H1 (cell line): ENCODE measurements at regions not wholly inside any gene's neighbourhood (a gene's known extent, or its start where the extent isn't known, plus 50 kb on each side); places are given as distances from the start of the nearest gene placed in this dataset.

Experiments
- CTCF ChIA-PET: fragments of 300-600 bp; sonication (Branson Sonifier 250); formaldehyde crosslinking; loops from one replicate; lab custom pipeline; 2021; ENCODE audit not compliant: partially characterized antibody; lab: Charles Lee
- POLR2A ChIA-PET: fragments of 300-600 bp; sonication (Branson Sonifier 250); formaldehyde crosslinking; loops from one replicate; lab custom pipeline; 2021; ENCODE audit warnings: inconsistent platforms; ENCODE audit not compliant: partially characterized antibody; lab: Charles Lee
- DNase-seq, 2 experiments: peaks; one replicate each; pipeline versions ENCODE4 v3.0.0 to v3.0.0-alpha.2; 2010 to 2022; ENCODE audit warnings: low spot score in 2 of 2, low read depth in 1 of 2, mixed read lengths in 1 of 2
- FAIRE-seq: peaks from 2 replicates; lab custom pipeline; 2011; peaks lifted over from hg19 to GRCh38; lab: Jason Lieb, UNC
- H2AFZ ChIP-seq: 2 replicates; pipeline ENCODE4 v1.8.1; 2012; ENCODE audit warnings: low read length, inconsistent platforms
- H2AK5ac ChIP-seq: 2 replicates; pipeline ENCODE4 v1.6.1; 2013; ENCODE audit warnings: low read depth, low read length
- H2BK120ac ChIP-seq: replicated peaks from 2 replicates; pipeline ENCODE3; 2013; ENCODE audit warnings: low read depth, low read length, inconsistent platforms
- H2BK12ac ChIP-seq: 2 replicates; pipeline ENCODE4 v1.6.1; 2013; ENCODE audit warnings: low read depth, low read length
- H2BK15ac ChIP-seq: 2 replicates; pipeline ENCODE4 v1.6.1; 2013; ENCODE audit warnings: low read length
- H2BK20ac ChIP-seq: 2 replicates; pipeline ENCODE4 v1.6.1; 2013; ENCODE audit warnings: low read length
- H2BK5ac ChIP-seq: 2 replicates; pipeline ENCODE4 v1.6.1; 2013; ENCODE audit warnings: low read depth, low read length
- H3K14ac ChIP-seq: 2 replicates; pipeline ENCODE4 v1.6.1; 2013; ENCODE audit warnings: inconsistent platforms; ENCODE audit not compliant: insufficient read length
- H3K18ac ChIP-seq: 2 replicates; pipeline ENCODE4 v1.6.1; 2013; ENCODE audit warnings: low read length; ENCODE audit errors: extremely low read depth
- H3K23ac ChIP-seq: 2 replicates; pipeline ENCODE4 v1.6.1; 2013; ENCODE audit warnings: inconsistent platforms; ENCODE audit not compliant: insufficient read length
- H3K23me2 ChIP-seq: 2 replicates; pipeline ENCODE4 v1.6.1; 2013; ENCODE audit warnings: low read depth, low read length
- H3K27ac ChIP-seq: 2 replicates; pipeline ENCODE4 v1.6.1; 2011; ENCODE audit warnings: low read depth, low read length, inconsistent platforms
- H3K27me3 ChIP-seq, 4 experiments: replicated peaks in 1 of 4; 1 replicate in 1 of 4; 2 replicates in 3 of 4; pipeline versions ENCODE4 v1.6.1 to v1.8.1; 2011 to 2013; ENCODE audit warnings: low read length in 3 of 4, mild to moderate bottlenecking in 3 of 4, inconsistent platforms in 2 of 4, mixed read lengths in 2 of 4, moderate library complexity in 1 of 4; ENCODE audit not compliant: control insufficient read depth in 3 of 4, insufficient read depth in 3 of 4; ENCODE audit errors: extremely low read depth in 1 of 4
- H3K36me3 ChIP-seq, 4 experiments: 2 replicates each; pipeline versions ENCODE4 v1.6.1 to v1.8.1; 2011 to 2013; ENCODE audit warnings: mild to moderate bottlenecking in 4 of 4, low read length in 3 of 4, moderate library complexity in 2 of 4, control low read depth in 1 of 4, inconsistent platforms in 1 of 4; ENCODE audit not compliant: insufficient read depth in 4 of 4, control insufficient read depth in 2 of 4
- H3K4ac ChIP-seq: replicated peaks from 2 replicates; pipeline ENCODE3; 2013; ENCODE audit warnings: low read length, low read depth, mixed read lengths, inconsistent platforms; ENCODE audit not compliant: insufficient read length
- H3K4me1 ChIP-seq, 4 experiments: replicated peaks in 1 of 4; 1 replicate in 1 of 4; 2 replicates in 3 of 4; pipeline versions ENCODE4 v1.6.1 to v1.8.1; 2011 to 2013; ENCODE audit warnings: low read length in 3 of 4, inconsistent platforms in 2 of 4, mixed read lengths in 1 of 4; ENCODE audit not compliant: insufficient read depth in 4 of 4, control insufficient read depth in 3 of 4
- H3K4me2 ChIP-seq, 2 experiments: 2 replicates each; pipeline versions ENCODE4 v1.6.1 to v1.8.1; 2011 to 2013; ENCODE audit warnings: low read depth in 2 of 2, low read length in 2 of 2, control low read depth in 1 of 2, inconsistent platforms in 1 of 2, mild to moderate bottlenecking in 1 of 2; ENCODE audit not compliant: insufficient read depth in 1 of 2
- H3K4me3 ChIP-seq, 4 experiments: fragments of 200-600, 300-600 bp in 1 of 4; sonication (generic), shearing (Covaris generic), sonication (Bioruptor Twin) in 1 of 4; 2 replicates each; pipeline versions ENCODE4 v1.5.1 to v1.8.1; 2011 to 2016; ENCODE audit warnings: low read length in 4 of 4, low read depth in 3 of 4, control low read depth in 2 of 4, inconsistent platforms in 2 of 4, mild to moderate bottlenecking in 2 of 4, mixed read lengths in 1 of 4, moderate library complexity in 1 of 4; ENCODE audit not compliant: insufficient read depth in 2 of 4; ENCODE audit errors: extremely low read depth in 1 of 4
- H3K56ac ChIP-seq: replicated peaks from 2 replicates; pipeline ENCODE3; 2013; ENCODE audit warnings: low read depth, mild to moderate bottlenecking, mixed read lengths, low read length, inconsistent platforms; ENCODE audit not compliant: insufficient read length
- H3K79me1 ChIP-seq: 2 replicates; pipeline ENCODE4 v1.6.1; 2013; ENCODE audit warnings: low read depth, low read length, control low read depth
- H3K79me2 ChIP-seq, 2 experiments: 2 replicates each; pipeline versions ENCODE4 v1.6.1 to v1.8.1; 2012 to 2013; ENCODE audit warnings: low read length in 2 of 2, mild to moderate bottlenecking in 2 of 2, inconsistent platforms in 1 of 2; ENCODE audit not compliant: insufficient read depth in 2 of 2, control insufficient read depth in 1 of 2
- H3K9ac ChIP-seq, 4 experiments: replicated peaks in 1 of 4; 1 replicate in 1 of 4; 2 replicates in 3 of 4; pipeline versions ENCODE4 v1.6.1 to v1.8.1; 2011 to 2013; ENCODE audit warnings: low read depth in 3 of 4, low read length in 3 of 4, control low read depth in 2 of 4, mild to moderate bottlenecking in 2 of 4, moderate library complexity in 2 of 4, inconsistent platforms in 1 of 4; ENCODE audit errors: extremely low read depth in 1 of 4
- H3K9me3 ChIP-seq, 2 experiments: 2 replicates each; pipeline versions ENCODE4 v1.6.1 to v1.8.1; 2012 to 2013; ENCODE audit warnings: mild to moderate bottlenecking in 2 of 2, moderate library complexity in 2 of 2, control low read depth in 1 of 2, inconsistent platforms in 1 of 2, low read depth in 1 of 2, low read length in 1 of 2, mixed read lengths in 1 of 2; ENCODE audit not compliant: insufficient read depth in 2 of 2
- H4K20me1 ChIP-seq, 2 experiments: replicated peaks in 1 of 2; 2 replicates each; pipeline versions ENCODE3 to v1.8.1; 2011 to 2013; ENCODE audit warnings: inconsistent platforms in 2 of 2, low read length in 2 of 2, mild to moderate bottlenecking in 1 of 2; ENCODE audit not compliant: insufficient read depth in 2 of 2, control insufficient read depth in 1 of 2
- H4K5ac ChIP-seq: 2 replicates; pipeline ENCODE4 v1.6.1; 2013; ENCODE audit warnings: low read length, low read depth, mixed read lengths, inconsistent platforms; ENCODE audit not compliant: insufficient read length
- H4K8ac ChIP-seq: 2 replicates; pipeline ENCODE4 v1.8.0; 2013; ENCODE audit warnings: mild to moderate bottlenecking, moderate library complexity, low read length, inconsistent platforms; ENCODE audit not compliant: insufficient read depth; ENCODE audit errors: extremely low read depth
- H4K91ac ChIP-seq: replicated peaks from 2 replicates; pipeline ENCODE3; 2013; ENCODE audit warnings: low read length, mixed read lengths, inconsistent platforms; ENCODE audit not compliant: insufficient read length
- CREB1 ChIP-seq: IDR thresholded peaks from 2 replicates; pipeline ENCODE4 v1.6.1; 2012; ENCODE audit warnings: inconsistent platforms
- RBBP5 ChIP-seq: IDR thresholded peaks from 2 replicates; pipeline ENCODE4 v1.7.1; 2012; ENCODE audit warnings: low read depth, mild to moderate bottlenecking, inconsistent platforms, low read length, moderate library complexity, borderline replicate concordance
- TBP ChIP-seq: IDR thresholded peaks from 2 replicates; pipeline ENCODE4 v1.6.1; 2011; ENCODE audit warnings: low read depth, low read length, improper control_type of control experiment
- WGBS, 2 experiments: shearing (Covaris generic) in 1 of 2; methylation state at CpG; one replicate each; pipeline versions ENCODE4 v1.1.6 to v1.1.7; 2013 to 2015; ENCODE audit warnings: low lambda C conversion rate in 2 of 2, mixed read lengths in 2 of 2, inconsistent platforms in 1 of 2, low coverage in 1 of 2, missing lambda C conversion rate in 1 of 2; ENCODE audit not compliant: insufficient replicate concordance in 2 of 2, insufficient coverage in 1 of 2, insufficient read length in 1 of 2; ENCODE audit errors: extremely low coverage in 1 of 2, missing lambda C conversion rate in 1 of 2; 5-methylcytosine and 5-hydroxymethylcytosine counted together

- Histone ChIP-seq H3K14ac (no peak overlapping the region), H3K23ac (no peak overlapping the region), H2BK120ac (no peak overlapping the region), H2BK20ac (no peak overlapping the region), H3K4me1 (no peaks in the 10 kb centered on the region), H3K4me3 (no peak overlapping the region), H3K36me3 (no peaks in the 10 kb centered on the region), H4K91ac (no peak overlapping the region), H3K27me3 (no peaks in the 10 kb centered on the region), H3K18ac (no peak overlapping the region), H3K9ac (no peak overlapping the region), H3K79me2 (no peaks in the 10 kb centered on the region), H4K8ac (no peak overlapping the region), H2AK5ac (no peak overlapping the region), H3K9me3 (no peaks in the 10 kb centered on the region), H3K23me2 (no peaks in the 10 kb centered on the region), H3K27ac (no peak overlapping the region), H3K79me1 (no peaks in the 10 kb centered on the region), H3K4me2 (no peak overlapping the region), H2BK12ac (no peak overlapping the region), H2BK15ac (no peak overlapping the region), H3K56ac (no peak overlapping the region), H4K20me1 (no peaks in the 10 kb centered on the region), H2BK5ac (no peak overlapping the region), H2AFZ (no peak overlapping the region), H4K5ac (no peak overlapping the region), H3K4ac (no peak overlapping the region)
- FAIRE-seq (no peak), DNase-seq (no peak)
- ChIA-PET CTCF (no interaction called here), POLR2A (no interaction called here)
- 87% methylated on average over 2 of the region's 2 CpGs; no CpG with 5 or more reads in 1 of the 2 experiments for WGBS, 2 experiments
- TF ChIP-seq TBP (no peak), RBBP5 (no peak), CREB1 (no peak)
Measured at GRCh38 chr17:52244689-52245088, 86.2 kb upstream of the CA10 start.
